ENCODE measurements at regions not wholly inside any gene's neighbourhood (a gene's known extent, or its start where the extent isn't known, plus 50 kb on each side); places are given as distances from the start of the nearest gene placed in this dataset.

DNA sequence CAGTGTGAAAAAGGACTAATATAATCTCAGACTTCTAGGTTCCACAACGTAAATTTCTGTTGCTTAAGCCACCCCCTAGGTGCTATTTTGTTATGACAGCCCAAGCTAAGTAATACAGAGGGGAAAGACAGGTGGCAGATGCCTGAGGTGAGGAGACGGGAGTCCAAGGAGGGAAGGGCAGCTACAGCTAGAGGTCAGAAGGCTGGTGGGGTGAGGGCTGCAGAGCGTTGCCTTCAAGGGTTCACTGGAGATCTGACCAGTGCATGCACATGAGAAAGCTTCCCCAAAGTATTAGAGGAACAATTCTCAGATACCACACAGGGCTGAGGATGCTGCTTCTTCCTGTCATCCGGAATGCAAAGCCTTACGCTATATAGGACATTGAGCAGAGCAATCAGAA, 104.7 kb upstream of the IRX4 start:
- H3K9me3 ChIP-seq (replicated peaks; ENCODE audit: insufficient read depth, low read length), result no peaks in the 10 kb centered on the region
- H3K27ac ChIP-seq (ENCODE audit: low read length), result no peak overlapping the region
- no peak overlapping the region for H3K9ac ChIP-seq (ENCODE audit: low read length)
- no peak overlapping the region for H3K4me3 ChIP-seq (ENCODE audit: low read length)
- no peak overlapping the region for H3K4me2 ChIP-seq (ENCODE audit: low read depth, low read length)
- H3K4me1 ChIP-seq (ENCODE audit: low read length), result no peaks in the 10 kb centered on the region
- H3K79me2 ChIP-seq (ENCODE audit: low read length), result no peaks in the 10 kb centered on the region
- H3K36me3 ChIP-seq (replicated peaks; ENCODE audit: insufficient read depth, low read length), result no peaks in the 10 kb centered on the region
- H4K20me1 ChIP-seq (ENCODE audit: insufficient read depth, low read length), result no peaks in the 10 kb centered on the region
- H3F3A ChIP-seq (ENCODE audit: insufficient read depth, low read length), result no peaks in the 10 kb centered on the region
- TF ChIP-seq EZH2phosphoT487 (IDR thresholded peaks at IDR 0.05; ENCODE audit: low read length), result no peak
- no peak for TF ChIP-seq EZH2 (optimal IDR thresholded peaks at IDR 0.05; ENCODE audit: low read depth, low read length)
- TF ChIP-seq, protein P1, sequence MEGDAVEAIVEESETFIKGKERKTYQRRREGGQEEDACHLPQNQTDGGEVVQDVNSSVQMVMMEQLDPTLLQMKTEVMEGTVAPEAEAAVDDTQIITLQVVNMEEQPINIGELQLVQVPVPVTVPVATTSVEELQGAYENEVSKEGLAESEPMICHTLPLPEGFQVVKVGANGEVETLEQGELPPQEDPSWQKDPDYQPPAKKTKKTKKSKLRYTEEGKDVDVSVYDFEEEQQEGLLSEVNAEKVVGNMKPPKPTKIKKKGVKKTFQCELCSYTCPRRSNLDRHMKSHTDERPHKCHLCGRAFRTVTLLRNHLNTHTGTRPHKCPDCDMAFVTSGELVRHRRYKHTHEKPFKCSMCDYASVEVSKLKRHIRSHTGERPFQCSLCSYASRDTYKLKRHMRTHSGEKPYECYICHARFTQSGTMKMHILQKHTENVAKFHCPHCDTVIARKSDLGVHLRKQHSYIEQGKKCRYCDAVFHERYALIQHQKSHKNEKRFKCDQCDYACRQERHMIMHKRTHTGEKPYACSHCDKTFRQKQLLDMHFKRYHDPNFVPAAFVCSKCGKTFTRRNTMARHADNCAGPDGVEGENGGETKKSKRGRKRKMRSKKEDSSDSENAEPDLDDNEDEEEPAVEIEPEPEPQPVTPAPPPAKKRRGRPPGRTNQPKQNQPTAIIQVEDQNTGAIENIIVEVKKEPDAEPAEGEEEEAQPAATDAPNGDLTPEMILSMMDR (IDR thresholded peaks at IDR 0.05; ENCODE audit: low read length), result no peak
- no peak for DNase-seq
- H3K9me2 ChIP-seq (replicated peaks; ENCODE audit: insufficient read depth, low read length), result no peaks in the 10 kb centered on the region
- H3K27me3 ChIP-seq (replicated peaks; ENCODE audit: insufficient read depth, low read length), result no peaks in the 10 kb centered on the region
- no peak overlapping the region for H2AFZ ChIP-seq (ENCODE audit: low read length)

- Histone ChIP-seq H3K4me2 (ENCODE audit: low read depth, low read length) (no peak overlapping the region), H3F3A (ENCODE audit: insufficient read depth, low read length) (no peaks in the 10 kb centered on the region), H3K4me1 (ENCODE audit: low read length) (no peaks in the 10 kb centered on the region), H3K27ac (ENCODE audit: low read length) (no peak overlapping the region), H3K79me2 (ENCODE audit: low read length) (no peaks in the 10 kb centered on the region), H3K9me2 (replicated peaks; ENCODE audit: insufficient read depth, low read length) (no peaks in the 10 kb centered on the region), H3K4me3 (ENCODE audit: low read length) (no peak overlapping the region), H4K20me1 (ENCODE audit: insufficient read depth, low read length) (no peaks in the 10 kb centered on the region), H3K36me3 (replicated peaks; ENCODE audit: insufficient read depth, low read length) (no peaks in the 10 kb centered on the region), H3K9ac (ENCODE audit: low read length) (no peak overlapping the region), H3K9me3 (replicated peaks; ENCODE audit: insufficient read depth, low read length) (no peaks in the 10 kb centered on the region), H2AFZ (ENCODE audit: low read length) (no peak overlapping the region), H3K27me3 (replicated peaks; ENCODE audit: insufficient read depth, low read length) (0 out of 2 replicates have a peak, but pooled peaks cover 4% of the 10 kb centered on the region)
- no peak for DNase-seq
- no peak for TF ChIP-seq EZH2 (optimal IDR thresholded peaks at IDR 0.05; ENCODE audit: low read depth, low read length)
- TF ChIP-seq, protein P1 (IDR thresholded peaks at IDR 0.05; ENCODE audit: low read length), result no peak
- TF ChIP-seq EZH2phosphoT487 (IDR thresholded peaks at IDR 0.05; ENCODE audit: low read length), result no peak
Measured at GRCh38 chr5:1985781-1986180, 103.1 kb upstream of the IRX4 start.

- no peak overlapping the region for H2AFZ ChIP-seq (ENCODE audit: low read length)
- no peak overlapping the region for H3K27ac ChIP-seq (ENCODE audit: low read length)
- no peaks in the 10 kb centered on the region for H3K79me2 ChIP-seq (ENCODE audit: low read length)
- H3F3A ChIP-seq (ENCODE audit: insufficient read depth, low read length), result no peaks in the 10 kb centered on the region
- TF ChIP-seq, protein P1 (IDR thresholded peaks at IDR 0.05; ENCODE audit: low read length), result no peak
- no peak for TF ChIP-seq EZH2 (optimal IDR thresholded peaks at IDR 0.05; ENCODE audit: low read depth, low read length)
- TF ChIP-seq EZH2phosphoT487 (IDR thresholded peaks at IDR 0.05; ENCODE audit: low read length), result no peak
- no peak overlapping the region for H3K9ac ChIP-seq (ENCODE audit: low read length)
- H3K4me2 ChIP-seq (ENCODE audit: low read depth, low read length), result no peak overlapping the region
- no peak overlapping the region for H3K4me3 ChIP-seq (ENCODE audit: low read length)
- no peaks in the 10 kb centered on the region for H3K4me1 ChIP-seq (ENCODE audit: low read length)
- no peak for DNase-seq
- no peaks in the 10 kb centered on the region for H3K9me3 ChIP-seq (replicated peaks; ENCODE audit: insufficient read depth, low read length)
- H3K36me3 ChIP-seq (replicated peaks; ENCODE audit: insufficient read depth, low read length), result no peaks in the 10 kb centered on the region
- 0 out of 2 replicates have a peak, but pooled peaks cover 4% of the 10 kb centered on the region for H3K27me3 ChIP-seq (replicated peaks; ENCODE audit: insufficient read depth, low read length)
- no peaks in the 10 kb centered on the region for H3K9me2 ChIP-seq (replicated peaks; ENCODE audit: insufficient read depth, low read length)
- H4K20me1 ChIP-seq (ENCODE audit: insufficient read depth, low read length), result no peaks in the 10 kb centered on the region
Measured at GRCh38 chr5:1983919-1984695, 101.4 kb upstream of the IRX4 start.
